ENCODE measurements at regions not wholly inside any gene's neighbourhood (a gene's known extent, or its start where the extent isn't known, plus 50 kb on each side); places are given as distances from the start of the nearest gene placed in this dataset.

DNA sequence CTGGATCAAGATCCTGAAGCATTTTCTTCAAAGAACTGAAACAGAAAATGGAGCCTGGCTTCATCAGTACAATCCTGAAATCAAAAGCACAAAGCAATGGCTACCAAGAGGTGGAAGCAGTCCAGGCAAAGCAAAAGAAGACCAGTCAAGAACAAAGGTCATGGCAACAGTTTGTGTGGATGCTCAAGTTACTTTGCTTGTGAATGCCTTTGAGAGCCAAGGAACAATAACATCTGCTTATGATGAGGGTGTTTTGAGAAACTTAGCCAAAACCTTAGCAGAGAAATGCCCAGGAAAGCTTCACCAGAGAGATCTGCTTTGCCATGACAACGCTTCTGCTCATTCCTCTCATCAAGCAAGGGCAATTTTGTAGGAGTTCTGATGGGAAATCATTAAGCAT is 723.1 kb downstream of the TMEM182 start:
- TF ChIP-seq, protein P1, sequence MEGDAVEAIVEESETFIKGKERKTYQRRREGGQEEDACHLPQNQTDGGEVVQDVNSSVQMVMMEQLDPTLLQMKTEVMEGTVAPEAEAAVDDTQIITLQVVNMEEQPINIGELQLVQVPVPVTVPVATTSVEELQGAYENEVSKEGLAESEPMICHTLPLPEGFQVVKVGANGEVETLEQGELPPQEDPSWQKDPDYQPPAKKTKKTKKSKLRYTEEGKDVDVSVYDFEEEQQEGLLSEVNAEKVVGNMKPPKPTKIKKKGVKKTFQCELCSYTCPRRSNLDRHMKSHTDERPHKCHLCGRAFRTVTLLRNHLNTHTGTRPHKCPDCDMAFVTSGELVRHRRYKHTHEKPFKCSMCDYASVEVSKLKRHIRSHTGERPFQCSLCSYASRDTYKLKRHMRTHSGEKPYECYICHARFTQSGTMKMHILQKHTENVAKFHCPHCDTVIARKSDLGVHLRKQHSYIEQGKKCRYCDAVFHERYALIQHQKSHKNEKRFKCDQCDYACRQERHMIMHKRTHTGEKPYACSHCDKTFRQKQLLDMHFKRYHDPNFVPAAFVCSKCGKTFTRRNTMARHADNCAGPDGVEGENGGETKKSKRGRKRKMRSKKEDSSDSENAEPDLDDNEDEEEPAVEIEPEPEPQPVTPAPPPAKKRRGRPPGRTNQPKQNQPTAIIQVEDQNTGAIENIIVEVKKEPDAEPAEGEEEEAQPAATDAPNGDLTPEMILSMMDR (IDR thresholded peaks at IDR 0.05) = no peak
- no peak for TF ChIP-seq POLR2A (IDR thresholded peaks at IDR 0.05)

Measured in adrenal gland (tissue), 5 donors.